ENCODE measurements at regions not wholly inside any gene's neighbourhood (a gene's known extent, or its start where the extent isn't known, plus 50 kb on each side); places are given as distances from the start of the nearest gene placed in this dataset.
A peak's percentile ranks its signal among the peaks of the same experiment; 100 is the strongest.

GRCh38 chr5:57659886-57660285 lies 177.3 kb upstream of the ACTBL2 start:
- TF ChIP-seq, protein P1, sequence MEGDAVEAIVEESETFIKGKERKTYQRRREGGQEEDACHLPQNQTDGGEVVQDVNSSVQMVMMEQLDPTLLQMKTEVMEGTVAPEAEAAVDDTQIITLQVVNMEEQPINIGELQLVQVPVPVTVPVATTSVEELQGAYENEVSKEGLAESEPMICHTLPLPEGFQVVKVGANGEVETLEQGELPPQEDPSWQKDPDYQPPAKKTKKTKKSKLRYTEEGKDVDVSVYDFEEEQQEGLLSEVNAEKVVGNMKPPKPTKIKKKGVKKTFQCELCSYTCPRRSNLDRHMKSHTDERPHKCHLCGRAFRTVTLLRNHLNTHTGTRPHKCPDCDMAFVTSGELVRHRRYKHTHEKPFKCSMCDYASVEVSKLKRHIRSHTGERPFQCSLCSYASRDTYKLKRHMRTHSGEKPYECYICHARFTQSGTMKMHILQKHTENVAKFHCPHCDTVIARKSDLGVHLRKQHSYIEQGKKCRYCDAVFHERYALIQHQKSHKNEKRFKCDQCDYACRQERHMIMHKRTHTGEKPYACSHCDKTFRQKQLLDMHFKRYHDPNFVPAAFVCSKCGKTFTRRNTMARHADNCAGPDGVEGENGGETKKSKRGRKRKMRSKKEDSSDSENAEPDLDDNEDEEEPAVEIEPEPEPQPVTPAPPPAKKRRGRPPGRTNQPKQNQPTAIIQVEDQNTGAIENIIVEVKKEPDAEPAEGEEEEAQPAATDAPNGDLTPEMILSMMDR (IDR thresholded peaks at IDR 0.05; ENCODE audit: low read length, missing control alignments): no peak
- DNase-seq (ENCODE audit: low read depth): no peak
- no peak overlapping the region for H3K4me3 ChIP-seq (replicated peaks; ENCODE audit: low read depth, low read length)

DNA sequence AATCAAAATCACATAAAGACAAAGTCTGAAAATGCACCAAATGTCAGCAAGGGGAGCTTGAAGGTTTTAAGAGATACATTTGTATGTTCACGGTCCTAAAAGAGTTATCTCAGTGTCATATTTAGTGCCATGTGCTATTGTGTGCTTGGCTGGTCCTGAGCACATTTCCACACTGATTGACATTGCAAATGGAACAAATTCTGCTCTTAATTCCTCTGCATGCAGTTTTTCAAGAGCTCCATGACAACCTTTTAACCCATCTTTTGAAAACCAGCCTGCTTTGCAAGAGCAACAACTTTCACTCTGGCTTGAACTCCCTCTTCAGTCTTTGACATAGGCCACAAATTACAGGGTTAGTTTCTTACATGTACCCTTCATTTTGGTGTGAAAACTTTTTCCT lies 175.4 kb upstream of the ACTBL2 start:
- TF ChIP-seq, protein P1 (IDR thresholded peaks at IDR 0.05; ENCODE audit: low read length, missing control alignments): no peak
- H3K4me3 ChIP-seq (replicated peaks; ENCODE audit: low read depth, low read length): no peak overlapping the region
- DNase-seq (ENCODE audit: low read depth): no peak

GRCh38 chr5:57655228-57655627 lies 172.6 kb upstream of the ACTBL2 start:
- TF ChIP-seq, protein P1 (IDR thresholded peaks at IDR 0.05; ENCODE audit: low read length, missing control alignments): no peak
- no peak overlapping the region for H3K4me3 ChIP-seq (replicated peaks; ENCODE audit: low read depth, low read length)
- DNase-seq (ENCODE audit: low read depth): no peak

DNA sequence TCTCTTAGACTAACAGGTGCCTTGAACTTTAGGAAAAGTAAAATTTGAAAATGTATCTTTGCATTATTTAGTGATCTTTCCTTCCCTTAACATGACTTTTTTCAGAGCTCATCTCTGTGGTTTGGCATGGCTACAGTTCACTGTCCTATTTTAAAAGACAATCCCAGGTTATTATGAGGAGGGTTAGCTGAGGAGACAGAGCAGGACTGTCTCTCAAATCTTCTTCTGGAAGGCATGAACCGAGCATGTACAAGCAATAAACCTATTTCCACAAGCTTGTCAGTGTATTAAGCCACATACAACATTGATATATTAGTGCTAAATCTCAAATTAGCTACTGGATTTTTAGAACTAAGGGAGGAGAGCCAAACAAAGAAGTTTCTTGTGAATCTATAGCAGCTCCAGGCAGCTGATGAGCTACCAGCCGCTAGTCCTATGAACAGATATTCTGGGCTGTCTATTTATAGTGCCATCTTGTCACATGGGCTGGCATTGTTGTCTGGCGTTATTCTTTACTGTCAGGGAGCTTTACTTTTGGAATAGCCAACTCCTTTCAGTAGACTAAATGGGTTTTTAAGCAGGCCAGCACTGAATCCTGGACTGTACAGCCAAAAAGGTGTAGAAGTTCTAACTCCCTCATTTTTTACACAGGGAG lies 171.2 kb upstream of the ACTBL2 start:
- no peak overlapping the region for H3K4me3 ChIP-seq (replicated peaks; ENCODE audit: low read depth, low read length)
- DNase-seq (ENCODE audit: low read depth): no peak
- TF ChIP-seq, protein P1 (IDR thresholded peaks at IDR 0.05; ENCODE audit: low read length, missing control alignments): no peak

GRCh38 chr5:57651127-57651526 lies 168.5 kb upstream of the ACTBL2 start:
- no peak for DNase-seq (ENCODE audit: low read depth)
- TF ChIP-seq, protein P1 (IDR thresholded peaks at IDR 0.05; ENCODE audit: low read length, missing control alignments): no peak
- no peak overlapping the region for H3K4me3 ChIP-seq (replicated peaks; ENCODE audit: low read depth, low read length)

DNA sequence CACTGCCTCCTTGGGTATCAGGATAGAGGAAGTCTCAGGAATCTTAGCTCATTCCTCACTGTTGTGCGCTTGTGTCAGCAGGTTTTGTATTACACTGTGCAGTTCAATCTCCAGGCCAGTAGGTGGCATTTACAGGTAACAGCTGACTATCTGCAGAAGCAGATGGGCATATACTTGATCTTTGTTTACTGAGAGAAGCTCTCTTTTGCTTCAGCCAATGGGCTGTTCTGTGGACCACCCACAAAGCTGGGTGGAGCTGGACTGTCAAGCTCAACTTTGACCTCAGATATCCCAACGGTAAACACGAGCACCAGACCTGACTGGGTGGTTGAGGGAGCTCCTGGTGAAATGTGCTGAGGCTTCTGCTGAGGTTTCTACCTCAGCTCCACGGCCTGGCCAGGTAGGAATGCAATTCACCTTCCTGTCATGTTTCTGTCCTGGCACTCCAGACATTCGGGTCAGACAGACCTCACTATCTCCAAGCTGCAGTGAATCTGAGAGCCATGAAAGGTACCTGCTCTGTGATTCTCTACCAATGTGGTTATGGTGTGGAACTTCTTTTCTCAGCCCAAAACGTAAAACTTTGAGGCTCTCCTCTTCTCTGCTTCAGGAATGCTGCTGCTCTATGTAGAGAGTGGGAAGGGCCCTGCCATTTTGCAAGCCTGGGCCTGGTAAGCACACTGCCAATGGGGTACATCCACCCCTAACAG lies 167.9 kb upstream of the ACTBL2 start:
- H3K4me3 ChIP-seq (replicated peaks; ENCODE audit: low read depth, low read length): no peak overlapping the region
- peak; percentile 75 for DNase-seq (ENCODE audit: low read depth)
- TF ChIP-seq, protein P1 (IDR thresholded peaks at IDR 0.05; ENCODE audit: low read length, missing control alignments): peak; percentile 82
